PC-9 (cell line): ENCODE measurements at regions not wholly inside any gene's neighbourhood (a gene's known extent, or its start where the extent isn't known, plus 50 kb on each side); places are given as distances from the start of the nearest gene placed in this dataset.

ENCODE experiments used
- BruUV-seq: library from RNA; stranded (reverse); fragments of 400-500 nt; replicated peaks from 2 replicates; lab custom pipeline; 2021; lab: Mats Ljungman, UMichigan
- CTCF ChIA-PET: fragments of 300-600 bp; sonication (Branson Sonifier 250); formaldehyde crosslinking; loops from one replicate; lab custom pipeline; 2022; ENCODE audit warnings: antibody characterized with exemption; lab: Charles Lee
- POLR2A ChIA-PET: fragments of 300-600 bp; sonication (Branson Sonifier 250); formaldehyde crosslinking; loops from one replicate; lab custom pipeline; 2022; ENCODE audit warnings: antibody characterized with exemption; ENCODE audit not compliant: unreplicated experiment; lab: Charles Lee
- DNase-seq, 2 experiments: peaks; one replicate each; pipeline versions ENCODE4 v3.0.0 to v3.0.0-alpha.2; 2015 to 2022; ENCODE audit warnings: mixed read lengths in 1 of 2
- H2AFZ ChIP-seq: fragments of 200-600 bp; sonication (generic); 2 replicates; pipeline ENCODE4 v1.8.1; 2017; ENCODE audit warnings: antibody characterized with exemption
- H3F3A ChIP-seq: fragments of 200-600 bp; sonication (generic); 2 replicates; pipeline ENCODE4 v1.8.1; 2017; ENCODE audit warnings: antibody characterized with exemption, mild to moderate bottlenecking, low read depth; ENCODE audit not compliant: insufficient read depth
- H3K27ac ChIP-seq: fragments of 200-600 bp; sonication (generic); 2 replicates; pipeline ENCODE4 v1.6.1; 2016; ENCODE audit warnings: mixed run types
- H3K27me3 ChIP-seq: fragments of 200-600 bp; sonication (generic); 2 replicates; pipeline ENCODE4 v1.6.1; 2016; ENCODE audit warnings: low read depth, mixed run types; ENCODE audit not compliant: insufficient read depth
- H3K36me3 ChIP-seq: fragments of 200-600 bp; sonication (generic); 2 replicates; pipeline ENCODE4 v1.6.1; 2016; ENCODE audit warnings: low read depth, mixed run types
- H3K4me1 ChIP-seq: fragments of 200-600 bp; sonication (generic); replicated peaks from 2 replicates; pipeline ENCODE4 v1.6.1; 2016; ENCODE audit warnings: mixed run types; ENCODE audit not compliant: insufficient read depth
- H3K4me2 ChIP-seq: fragments of 200-600 bp; sonication (generic); 2 replicates; pipeline ENCODE4 v1.6.1; 2017; ENCODE audit warnings: mixed run types
- H3K4me3 ChIP-seq: fragments of 200-600 bp; sonication (generic); 2 replicates; pipeline ENCODE4 v1.6.1; 2016; ENCODE audit warnings: mixed run types
- H3K79me2 ChIP-seq: fragments of 200-600 bp; sonication (generic); 2 replicates; pipeline ENCODE4 v1.6.1; 2017; ENCODE audit warnings: low read depth, mixed run types
- H3K9me2 ChIP-seq: fragments of 200-600 bp; sonication (generic); 2 replicates; pipeline ENCODE4 v1.8.1; 2017; ENCODE audit warnings: mild to moderate bottlenecking; ENCODE audit not compliant: insufficient read depth
- H3K9me3 ChIP-seq: fragments of 200-600 bp; sonication (generic); 2 replicates; pipeline ENCODE4 v1.8.1; 2016; ENCODE audit warnings: low read depth; ENCODE audit not compliant: insufficient read depth
- H4K20me1 ChIP-seq: fragments of 200-600 bp; sonication (generic); 2 replicates; pipeline ENCODE4 v1.8.1; 2017; ENCODE audit not compliant: insufficient read depth
- CTCF ChIP-seq: fragments of 200-600 bp; sonication (generic); conservative IDR thresholded peaks from 2 replicates; pipeline ENCODE4 v1.6.1; 2017; ENCODE audit warnings: mixed run types, antibody characterized with exemption, mild to moderate bottlenecking, moderate library complexity
- EZH2 ChIP-seq: fragments of 200-600 bp; sonication (generic); IDR thresholded peaks from 2 replicates; pipeline ENCODE4 v1.8.0; 2017; ENCODE audit warnings: antibody characterized with exemption, low read depth
- intact Hi-C: fragments of 100-400 bp; cut with micrococcal nuclease; formaldehyde crosslinking; loops from one replicate; pipeline ENCODE4 v1.10.0; 2022; ENCODE audit not compliant: unreplicated experiment

- POLR2A ChIA-PET, result no interaction called here
Measured at GRCh38 chr10:90087197-90088023, 386.0 kb downstream of the KIF20B start.

GRCh38 chr10:90088024-90088317, 386.6 kb downstream of the KIF20B start:
- Histone ChIP-seq H3K27ac (no peak overlapping the region), H3K36me3 (no peaks in the 10 kb centered on the region), H3K4me1 (no peaks in the 10 kb centered on the region), H2AFZ (no peak overlapping the region), H3K9me2 (no peaks in the 10 kb centered on the region), H3F3A (no peaks in the 10 kb centered on the region), H3K4me2 (no peak overlapping the region), H3K9me3 (no peaks in the 10 kb centered on the region), H3K27me3 (no peaks in the 10 kb centered on the region), H3K4me3 (no peak overlapping the region), H4K20me1 (no peaks in the 10 kb centered on the region), H3K79me2 (no peaks in the 10 kb centered on the region)
- TF ChIP-seq CTCF, result no peak
- ChIA-PET CTCF (no interaction called here), POLR2A (no interaction called here)
- BruUV-seq, result no TSS peak
- intact Hi-C loops, result no loop called here
- no peak for DNase-seq

More at GRCh38 chr10:90087197-90088023, 386.0 kb downstream of the KIF20B start:
- no peak for DNase-seq
- TF ChIP-seq CTCF, result no peak
- no peak for TF ChIP-seq EZH2
- no peaks in the 10 kb centered on the region for H3K79me2 ChIP-seq
- no peak overlapping the region for H2AFZ ChIP-seq
- CTCF ChIA-PET, result no interaction called here
- H3K36me3 ChIP-seq, result no peaks in the 10 kb centered on the region
- intact Hi-C loops, result no loop called here
- no peak overlapping the region for H3K4me3 ChIP-seq
- no peak overlapping the region for H3K27ac ChIP-seq
- no TSS peak for BruUV-seq
- no peak overlapping the region for H3K4me2 ChIP-seq
- no peaks in the 10 kb centered on the region for H3K9me3 ChIP-seq
- no peaks in the 10 kb centered on the region for H3F3A ChIP-seq
- H3K4me1 ChIP-seq, result no peaks in the 10 kb centered on the region
- H3K9me2 ChIP-seq, result no peaks in the 10 kb centered on the region
- H3K27me3 ChIP-seq, result no peaks in the 10 kb centered on the region
- H4K20me1 ChIP-seq, result no peaks in the 10 kb centered on the region

GRCh38 chr10:90089719-90090118, 388.3 kb downstream of the KIF20B start:
- H3K4me2 ChIP-seq, result no peak overlapping the region
- no peaks in the 10 kb centered on the region for H3K9me3 ChIP-seq
- DNase-seq, result no peak
- no peaks in the 10 kb centered on the region for H3K4me1 ChIP-seq
- BruUV-seq, result no TSS peak
- TF ChIP-seq CTCF, result no peak
- TF ChIP-seq EZH2, result no peak
- no peaks in the 10 kb centered on the region for H3K79me2 ChIP-seq
- H4K20me1 ChIP-seq, result no peaks in the 10 kb centered on the region
- H3K27me3 ChIP-seq, result no peaks in the 10 kb centered on the region
- no peaks in the 10 kb centered on the region for H3F3A ChIP-seq
- ChIA-PET CTCF (no interaction called here), POLR2A (no interaction called here)
- intact Hi-C loops, result no loop called here
- no peak overlapping the region for H3K4me3 ChIP-seq
- H3K9me2 ChIP-seq, result no peaks in the 10 kb centered on the region
- no peak overlapping the region for H3K27ac ChIP-seq
- H2AFZ ChIP-seq, result no peak overlapping the region
- H3K36me3 ChIP-seq, result no peaks in the 10 kb centered on the region
